Epithelial cell of esophagus (primary cell): ENCODE measurements at regions not wholly inside any gene's neighbourhood (a gene's known extent, or its start where the extent isn't known, plus 50 kb on each side); places are given as distances from the start of the nearest gene placed in this dataset.
"Not testable (repeated sequence)": the region's sequence is repeated elsewhere in the genome, so short reads cannot be mapped to it uniquely, and the experiment has no call there.

ENCODE experiments used
- DNase-seq: peaks from one replicate; pipeline ENCODE4 v3.0.0; 2010; ENCODE audit warnings: low read depth
- H3K4me3 ChIP-seq: 2 replicates; pipeline ENCODE4 v1.5.1; 2011; ENCODE audit warnings: mild to moderate bottlenecking, low read length, control low read depth
- CTCF ChIP-seq: IDR thresholded peaks from 2 replicates; pipeline ENCODE4 v1.5.1; 2011; ENCODE audit warnings: low read depth, mild to moderate bottlenecking, low read length, control low read depth, inconsistent platforms; ENCODE audit not compliant: insufficient read depth; ENCODE audit errors: missing control alignments

GRCh38 chr6:85006362-85006761 lies 242.0 kb upstream of the TBX18 start:
- H3K4me3 ChIP-seq = no peak overlapping the region
- DNase-seq = no peak

GRCh38 chr6:85005494-85005893 lies 241.1 kb upstream of the TBX18 start:
- H3K4me3 ChIP-seq = no peak overlapping the region
- no peak for TF ChIP-seq CTCF
- no peak for DNase-seq

More at GRCh38 chr6:85006362-85006761, 242.0 kb upstream of the TBX18 start:
- TF ChIP-seq CTCF = no peak

- DNase-seq = no peak
- no peak overlapping the region for H3K4me3 ChIP-seq
- TF ChIP-seq CTCF = no peak
Observed at GRCh38 chr6:85004361-85004995, 240.1 kb upstream of the TBX18 start.

GRCh38 chr6:85002847-85003246 lies 238.4 kb upstream of the TBX18 start:
- DNase-seq = no peak
- H3K4me3 ChIP-seq = no peak overlapping the region
- no peak for TF ChIP-seq CTCF

- no peak for DNase-seq
- no peak for TF ChIP-seq CTCF
- no peak overlapping the region for H3K4me3 ChIP-seq
Observed at GRCh38 chr6:85000001-85000400, 235.6 kb upstream of the TBX18 start.

GRCh38 chr6:84998223-84998622 lies 233.8 kb upstream of the TBX18 start:
- no peak overlapping the region for H3K4me3 ChIP-seq
- no peak for DNase-seq
- TF ChIP-seq CTCF = no peak

- not testable (repeated sequence) for DNase-seq, H3K4me3 ChIP-seq
Observed at GRCh38 chr6:84988766-84989165, 224.4 kb upstream of the TBX18 start.

GRCh38 chr6:84985490-84985889 lies 221.1 kb upstream of the TBX18 start:
- not testable (repeated sequence) for DNase-seq, H3K4me3 ChIP-seq
